HG03460 (cell line): ENCODE measurements at regions not wholly inside any gene's neighbourhood (a gene's known extent, or its start where the extent isn't known, plus 50 kb on each side); places are given as distances from the start of the nearest gene placed in this dataset.

Experiments
- ATAC-seq: cut with Tn5 transposase; IDR thresholded peaks from one replicate; pipeline ENCODE4 v1.9.1; 2021; ENCODE audit not compliant: unreplicated experiment

GRCh38 chr3:43970351-43970750 is 271.3 kb upstream of the TOPAZ1 start:
- no peak for ATAC-seq

GRCh38 chr3:43970920-43971319 is 270.8 kb upstream of the TOPAZ1 start:
- no peak for ATAC-seq

GRCh38 chr3:43971486-43971885 is 270.2 kb upstream of the TOPAZ1 start:
- no peak for ATAC-seq

GRCh38 chr3:43978708-43979107 is 263.0 kb upstream of the TOPAZ1 start:
- no peak for ATAC-seq

- ATAC-seq = no peak
These were observed 262.0 kb upstream of the TOPAZ1 start for GRCh38 chr3:43979645-43980044.

- no peak for ATAC-seq
These were observed 246.8 kb upstream of the TOPAZ1 start for GRCh38 chr3:43994657-43995546.

- no peak for ATAC-seq
These were observed 245.9 kb upstream of the TOPAZ1 start for GRCh38 chr3:43995547-43996378.

GRCh38 chr3:43996379-43997301 is 245.0 kb upstream of the TOPAZ1 start:
- ATAC-seq = no peak

- ATAC-seq = no peak
These were observed 244.4 kb upstream of the TOPAZ1 start for GRCh38 chr3:43997316-43997715.

- no peak for ATAC-seq
These were observed 243.8 kb upstream of the TOPAZ1 start for GRCh38 chr3:43997788-43998369.

GRCh38 chr3:43998370-43998835 is 243.3 kb upstream of the TOPAZ1 start:
- peak; percentile 4 for ATAC-seq

GRCh38 chr3:43998836-43999727 is 242.6 kb upstream of the TOPAZ1 start:
- ATAC-seq = peak; percentile 47

GRCh38 chr3:43999728-44000319 is 241.9 kb upstream of the TOPAZ1 start:
- ATAC-seq = no peak

GRCh38 chr3:44000586-44000985 is 241.1 kb upstream of the TOPAZ1 start:
- ATAC-seq = no peak

- ATAC-seq = no peak
These were observed 240.6 kb upstream of the TOPAZ1 start for GRCh38 chr3:44001072-44001471.

GRCh38 chr3:44003801-44004200 is 237.9 kb upstream of the TOPAZ1 start:
- no peak for ATAC-seq

- no peak for ATAC-seq
These were observed 230.0 kb upstream of the TOPAZ1 start for GRCh38 chr3:44011680-44012079.

- no peak for ATAC-seq
These were observed 229.4 kb upstream of the TOPAZ1 start for GRCh38 chr3:44012160-44012899.
